ENCODE measurements at regions not wholly inside any gene's neighbourhood (a gene's known extent, or its start where the extent isn't known, plus 50 kb on each side); places are given as distances from the start of the nearest gene placed in this dataset.

DNA sequence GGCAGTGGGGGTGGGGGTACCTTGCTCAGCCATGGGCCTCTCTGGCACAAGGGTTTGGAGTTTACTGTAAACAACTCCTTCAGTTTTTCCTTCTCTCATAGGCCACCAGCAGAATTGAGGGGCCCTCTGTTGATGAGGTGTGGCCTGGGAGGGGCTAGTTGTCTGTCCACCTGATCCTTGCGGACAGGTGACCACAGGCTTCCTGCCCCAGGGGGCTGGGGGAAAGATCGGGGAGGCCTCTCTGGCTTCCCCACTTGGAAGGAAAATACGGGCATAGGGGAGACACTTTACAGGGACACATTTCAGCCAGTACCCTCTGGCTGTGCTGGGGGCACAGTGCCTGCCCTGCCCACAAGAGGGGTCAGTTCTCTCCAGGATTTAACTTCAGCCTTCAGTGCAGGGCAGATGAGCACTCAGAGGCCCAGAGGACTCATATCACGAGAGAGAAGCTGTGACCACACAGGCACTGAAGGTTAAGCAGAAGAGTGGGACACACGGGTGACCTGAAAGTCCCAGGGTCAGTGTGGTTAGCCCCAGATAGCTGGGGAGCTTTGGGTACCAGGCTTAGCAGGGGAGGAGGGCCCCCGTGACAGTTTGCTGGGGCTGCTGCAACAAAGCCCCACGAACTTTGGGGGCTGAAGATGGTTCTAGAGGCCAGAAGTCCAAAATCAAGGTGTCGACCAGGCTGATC lies 245.9 kb downstream of the SEC14L1 start (continued):
- TF ChIP-seq, protein P1, sequence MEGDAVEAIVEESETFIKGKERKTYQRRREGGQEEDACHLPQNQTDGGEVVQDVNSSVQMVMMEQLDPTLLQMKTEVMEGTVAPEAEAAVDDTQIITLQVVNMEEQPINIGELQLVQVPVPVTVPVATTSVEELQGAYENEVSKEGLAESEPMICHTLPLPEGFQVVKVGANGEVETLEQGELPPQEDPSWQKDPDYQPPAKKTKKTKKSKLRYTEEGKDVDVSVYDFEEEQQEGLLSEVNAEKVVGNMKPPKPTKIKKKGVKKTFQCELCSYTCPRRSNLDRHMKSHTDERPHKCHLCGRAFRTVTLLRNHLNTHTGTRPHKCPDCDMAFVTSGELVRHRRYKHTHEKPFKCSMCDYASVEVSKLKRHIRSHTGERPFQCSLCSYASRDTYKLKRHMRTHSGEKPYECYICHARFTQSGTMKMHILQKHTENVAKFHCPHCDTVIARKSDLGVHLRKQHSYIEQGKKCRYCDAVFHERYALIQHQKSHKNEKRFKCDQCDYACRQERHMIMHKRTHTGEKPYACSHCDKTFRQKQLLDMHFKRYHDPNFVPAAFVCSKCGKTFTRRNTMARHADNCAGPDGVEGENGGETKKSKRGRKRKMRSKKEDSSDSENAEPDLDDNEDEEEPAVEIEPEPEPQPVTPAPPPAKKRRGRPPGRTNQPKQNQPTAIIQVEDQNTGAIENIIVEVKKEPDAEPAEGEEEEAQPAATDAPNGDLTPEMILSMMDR (CRISPR knock-in tag; IDR thresholded peaks at IDR 0.05): 0 out of 2 replicates have a peak, but pooled peaks have one; percentile 8
- TF ChIP-seq ATF1 (CRISPR knock-in tag; IDR thresholded peaks at IDR 0.05) (no peak), RFXAP (CRISPR knock-in tag; IDR thresholded peaks at IDR 0.05; ENCODE audit: borderline replicate concordance) (0 out of 2 replicates have a peak, but pooled peaks have one; percentile 26), PCBP1 (IDR thresholded peaks at IDR 0.05; ENCODE audit: borderline replicate concordance, low read depth, low read length) (no peak)
- TF ChIP-seq, protein P2, sequence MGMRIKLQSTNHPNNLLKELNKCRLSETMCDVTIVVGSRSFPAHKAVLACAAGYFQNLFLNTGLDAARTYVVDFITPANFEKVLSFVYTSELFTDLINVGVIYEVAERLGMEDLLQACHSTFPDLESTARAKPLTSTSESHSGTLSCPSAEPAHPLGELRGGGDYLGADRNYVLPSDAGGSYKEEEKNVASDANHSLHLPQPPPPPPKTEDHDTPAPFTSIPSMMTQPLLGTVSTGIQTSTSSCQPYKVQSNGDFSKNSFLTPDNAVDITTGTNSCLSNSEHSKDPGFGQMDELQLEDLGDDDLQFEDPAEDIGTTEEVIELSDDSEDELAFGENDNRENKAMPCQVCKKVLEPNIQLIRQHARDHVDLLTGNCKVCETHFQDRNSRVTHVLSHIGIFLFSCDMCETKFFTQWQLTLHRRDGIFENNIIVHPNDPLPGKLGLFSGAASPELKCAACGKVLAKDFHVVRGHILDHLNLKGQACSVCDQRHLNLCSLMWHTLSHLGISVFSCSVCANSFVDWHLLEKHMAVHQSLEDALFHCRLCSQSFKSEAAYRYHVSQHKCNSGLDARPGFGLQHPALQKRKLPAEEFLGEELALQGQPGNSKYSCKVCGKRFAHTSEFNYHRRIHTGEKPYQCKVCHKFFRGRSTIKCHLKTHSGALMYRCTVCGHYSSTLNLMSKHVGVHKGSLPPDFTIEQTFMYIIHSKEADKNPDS (CRISPR knock-in tag; IDR thresholded peaks at IDR 0.05): no peak

DNA sequence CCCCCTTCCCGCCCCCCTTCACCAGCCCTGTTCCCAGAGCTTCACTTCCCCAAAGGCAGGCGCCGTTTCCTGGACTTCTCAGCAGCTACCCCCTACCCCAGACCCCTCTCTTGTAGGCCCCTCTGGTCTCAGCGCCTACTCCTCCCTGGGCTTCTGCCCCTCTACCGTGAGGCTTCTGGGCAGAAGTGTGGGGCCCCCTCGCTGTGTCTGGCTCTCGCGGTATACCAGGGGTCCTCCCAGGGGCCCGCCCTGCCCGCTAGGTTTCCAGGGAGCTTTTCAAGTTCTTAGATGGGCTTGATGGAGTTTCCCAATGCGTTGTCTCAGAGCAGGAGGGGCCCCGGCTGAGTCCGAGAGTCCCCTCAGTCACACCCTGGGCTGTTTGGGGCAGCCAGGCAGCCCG lies 247.1 kb downstream of the SEC14L1 start:
- H2AFZ ChIP-seq (ENCODE audit: low read length): no peak overlapping the region
- H3K4me2 ChIP-seq (ENCODE audit: low read depth, low read length): peak overlapping the region; percentile 76
- FAIRE-seq: no peak
- no peaks in the 10 kb centered on the region for H3K9me3 ChIP-seq (ENCODE audit: low read length)
- H3K27me3 ChIP-seq (ENCODE audit: control insufficient read depth in 1 of 2, insufficient read depth in 2 of 2, low read length in 2 of 2): no peaks in the 10 kb centered on the region
- H4K20me1 ChIP-seq (ENCODE audit: insufficient read depth, low read length): peaks cover 63% of the 10 kb centered on the region
- no peak for ATAC-seq
- 81% methylated on average over 11 of the region's 14 CpGs for WGBS (ENCODE audit: low lambda C conversion rate)
- intact Hi-C loops (cut with micrococcal nuclease; ENCODE audit: unreplicated experiment) (no loop called here), in situ Hi-C loops (cut with HindIII; ENCODE audit: extremely low pct_ligation_motif_present, low pct_unique_long_range_greater_than_20kb) (no loop called here)
- H3K79me2 ChIP-seq (ENCODE audit: insufficient read depth, low read length): peaks cover 83% of the 10 kb centered on the region
- H3K4me1 ChIP-seq (ENCODE audit: insufficient read depth, low read length): peaks cover 98% of the 10 kb centered on the region
- ChIA-PET POLR2A (interaction anchor here (1.9 to 8.0 kb wide), 3 partner anchors 10 to 64 kb away, joined by 14 to 129 read pairs (median 88); no protein-coding TSS in a partner anchor), CTCF (ENCODE audit: low intra/inter-chr PET ratio, low total read pairs) (no interaction called here)
- peak overlapping the region; percentile 45 for H3K9ac ChIP-seq (ENCODE audit: insufficient read depth, low read depth, low read length)
- no peak for DNase-seq (ENCODE audit: low spot score)
- H3K4me3 ChIP-seq (replicated peaks in 1 of 3; ENCODE audit: insufficient read depth in 1 of 3, low read depth in 2 of 3, low read length in 3 of 3): peak overlapping the region in 1 of 3 experiments; percentile 45; a peak in 2 of 6 replicates
- no TSS peak for BruUV-seq (replicated peaks)
- H3K36me3 ChIP-seq (replicated peaks in 1 of 2; ENCODE audit: control insufficient read depth in 1 of 2, insufficient read depth in 2 of 2, low read length in 2 of 2): peaks cover 4 to 7% of the 10 kb centered on the region in 2 experiments; a peak in 4 of 5 replicates
- peak overlapping the region; percentile 66 for H3K27ac ChIP-seq (ENCODE audit: extremely low read length, insufficient read depth, low read length)
- TF ChIP-seq, protein P3, sequence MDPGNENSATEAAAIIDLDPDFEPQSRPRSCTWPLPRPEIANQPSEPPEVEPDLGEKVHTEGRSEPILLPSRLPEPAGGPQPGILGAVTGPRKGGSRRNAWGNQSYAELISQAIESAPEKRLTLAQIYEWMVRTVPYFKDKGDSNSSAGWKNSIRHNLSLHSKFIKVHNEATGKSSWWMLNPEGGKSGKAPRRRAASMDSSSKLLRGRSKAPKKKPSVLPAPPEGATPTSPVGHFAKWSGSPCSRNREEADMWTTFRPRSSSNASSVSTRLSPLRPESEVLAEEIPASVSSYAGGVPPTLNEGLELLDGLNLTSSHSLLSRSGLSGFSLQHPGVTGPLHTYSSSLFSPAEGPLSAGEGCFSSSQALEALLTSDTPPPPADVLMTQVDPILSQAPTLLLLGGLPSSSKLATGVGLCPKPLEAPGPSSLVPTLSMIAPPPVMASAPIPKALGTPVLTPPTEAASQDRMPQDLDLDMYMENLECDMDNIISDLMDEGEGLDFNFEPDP (CRISPR knock-in tag; conservative IDR thresholded peaks at IDR 0.05): no peak
- TF ChIP-seq ZNF644 (CRISPR knock-in tag; IDR thresholded peaks at IDR 0.05; ENCODE audit: low read depth): no peak
- no peak; the same call in 1 of the 2 replicates for TF ChIP-seq JUN (CRISPR knock-in tag; IDR thresholded peaks at IDR 0.05)
- TF ChIP-seq, protein P4, sequence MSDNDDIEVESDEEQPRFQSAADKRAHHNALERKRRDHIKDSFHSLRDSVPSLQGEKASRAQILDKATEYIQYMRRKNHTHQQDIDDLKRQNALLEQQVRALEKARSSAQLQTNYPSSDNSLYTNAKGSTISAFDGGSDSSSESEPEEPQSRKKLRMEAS (IDR thresholded peaks at IDR 0.05): no peak
- TF ChIP-seq ZNF10 (CRISPR knock-in tag; IDR thresholded peaks at IDR 0.05; ENCODE audit: borderline replicate concordance, low read depth): no peak
- no peak for TF ChIP-seq ZNF24 (IDR thresholded peaks at IDR 0.05)
- TF ChIP-seq, protein P5, sequence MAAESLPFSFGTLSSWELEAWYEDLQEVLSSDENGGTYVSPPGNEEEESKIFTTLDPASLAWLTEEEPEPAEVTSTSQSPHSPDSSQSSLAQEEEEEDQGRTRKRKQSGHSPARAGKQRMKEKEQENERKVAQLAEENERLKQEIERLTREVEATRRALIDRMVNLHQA (CRISPR knock-in tag; IDR thresholded peaks at IDR 0.05): no peak
- TF ChIP-seq KDM1A (CRISPR knock-in tag; IDR thresholded peaks at IDR 0.05): no peak
- TF ChIP-seq, protein P6, sequence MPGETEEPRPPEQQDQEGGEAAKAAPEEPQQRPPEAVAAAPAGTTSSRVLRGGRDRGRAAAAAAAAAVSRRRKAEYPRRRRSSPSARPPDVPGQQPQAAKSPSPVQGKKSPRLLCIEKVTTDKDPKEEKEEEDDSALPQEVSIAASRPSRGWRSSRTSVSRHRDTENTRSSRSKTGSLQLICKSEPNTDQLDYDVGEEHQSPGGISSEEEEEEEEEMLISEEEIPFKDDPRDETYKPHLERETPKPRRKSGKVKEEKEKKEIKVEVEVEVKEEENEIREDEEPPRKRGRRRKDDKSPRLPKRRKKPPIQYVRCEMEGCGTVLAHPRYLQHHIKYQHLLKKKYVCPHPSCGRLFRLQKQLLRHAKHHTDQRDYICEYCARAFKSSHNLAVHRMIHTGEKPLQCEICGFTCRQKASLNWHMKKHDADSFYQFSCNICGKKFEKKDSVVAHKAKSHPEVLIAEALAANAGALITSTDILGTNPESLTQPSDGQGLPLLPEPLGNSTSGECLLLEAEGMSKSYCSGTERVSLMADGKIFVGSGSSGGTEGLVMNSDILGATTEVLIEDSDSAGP (CRISPR knock-in tag; IDR thresholded peaks at IDR 0.05; ENCODE audit: borderline replicate concordance): 0 out of 2 replicates have a peak, but pooled peaks have one; percentile 8
- no peak for TF ChIP-seq FOXC1 (CRISPR knock-in tag; IDR thresholded peaks at IDR 0.05; ENCODE audit: borderline replicate concordance)

Data from HepG2 (cell line).